Prostate gland (tissue), 2 donors: ENCODE measurements at regions not wholly inside any gene's neighbourhood (a gene's known extent, or its start where the extent isn't known, plus 50 kb on each side); places are given as distances from the start of the nearest gene placed in this dataset.

Experiments
- POLR2A ChIP-seq: fragments of 450-650 bp; IDR thresholded peaks from one replicate; pipeline ENCODE4 v1.6.1; 2016; ENCODE audit warnings: antibody characterized with exemption, mild to moderate bottlenecking
- POLR2AphosphoS5 ChIP-seq: sonication (generic); formaldehyde crosslinking; IDR thresholded peaks from one replicate; pipeline ENCODE4 v1.6.1; 2017; ENCODE audit warnings: antibody characterized with exemption
- TF ChIP-seq, protein P1 (sequence below), 4 experiments: fragments of 200-600 bp in 2 of 4; fragments of 450-650 bp in 2 of 4; sonication (generic) in 2 of 4; IDR thresholded peaks; 1 replicate in 3 of 4; 2 replicates in 1 of 4; pipeline ENCODE4 v1.5.1; 2016 to 2019; ENCODE audit warnings: antibody characterized with exemption in 4 of 4, mild to moderate bottlenecking in 2 of 4, moderate library complexity in 2 of 4

DNA sequence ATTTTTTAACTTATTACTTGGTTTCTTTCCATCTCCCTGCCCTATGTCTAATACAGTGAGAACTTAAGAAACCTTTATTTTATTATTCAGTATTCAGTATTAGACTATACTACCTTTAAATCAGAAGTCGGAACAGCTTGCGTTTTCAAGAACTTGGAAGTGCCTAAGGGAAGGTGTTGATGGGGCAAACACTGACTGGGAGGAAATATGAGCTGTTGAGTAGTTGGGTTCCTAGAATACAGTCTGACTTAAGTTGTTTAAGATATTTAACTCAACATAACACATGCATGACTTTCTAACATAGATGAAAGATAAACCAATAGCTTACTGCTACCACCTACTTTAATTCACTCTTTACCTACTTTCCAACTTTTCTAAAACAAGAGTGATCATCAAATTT lies 1048.1 kb downstream of the ROBO2 start:
- TF ChIP-seq POLR2A (no peak), POLR2AphosphoS5 (no peak)
- TF ChIP-seq, protein P1, sequence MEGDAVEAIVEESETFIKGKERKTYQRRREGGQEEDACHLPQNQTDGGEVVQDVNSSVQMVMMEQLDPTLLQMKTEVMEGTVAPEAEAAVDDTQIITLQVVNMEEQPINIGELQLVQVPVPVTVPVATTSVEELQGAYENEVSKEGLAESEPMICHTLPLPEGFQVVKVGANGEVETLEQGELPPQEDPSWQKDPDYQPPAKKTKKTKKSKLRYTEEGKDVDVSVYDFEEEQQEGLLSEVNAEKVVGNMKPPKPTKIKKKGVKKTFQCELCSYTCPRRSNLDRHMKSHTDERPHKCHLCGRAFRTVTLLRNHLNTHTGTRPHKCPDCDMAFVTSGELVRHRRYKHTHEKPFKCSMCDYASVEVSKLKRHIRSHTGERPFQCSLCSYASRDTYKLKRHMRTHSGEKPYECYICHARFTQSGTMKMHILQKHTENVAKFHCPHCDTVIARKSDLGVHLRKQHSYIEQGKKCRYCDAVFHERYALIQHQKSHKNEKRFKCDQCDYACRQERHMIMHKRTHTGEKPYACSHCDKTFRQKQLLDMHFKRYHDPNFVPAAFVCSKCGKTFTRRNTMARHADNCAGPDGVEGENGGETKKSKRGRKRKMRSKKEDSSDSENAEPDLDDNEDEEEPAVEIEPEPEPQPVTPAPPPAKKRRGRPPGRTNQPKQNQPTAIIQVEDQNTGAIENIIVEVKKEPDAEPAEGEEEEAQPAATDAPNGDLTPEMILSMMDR (IDR thresholded peaks at IDR 0.05), result no peak
